K562 (cell line): ENCODE measurements at regions not wholly inside any gene's neighbourhood (a gene's known extent, or its start where the extent isn't known, plus 50 kb on each side); places are given as distances from the start of the nearest gene placed in this dataset.

ENCODE experiments used
- BCOR ChIP-seq: fragments of 450-650 bp; IDR thresholded peaks from 2 replicates; pipeline ENCODE4 v1.6.1; 2016
- BHLHE40 ChIP-seq: IDR thresholded peaks from 2 replicates; pipeline ENCODE4 v1.6.1; 2011; ENCODE audit warnings: low read length, improper control_type of control experiment
- CREB1 ChIP-seq, 2 experiments: sonication (generic) in 1 of 2; formaldehyde crosslinking in 1 of 2; IDR thresholded peaks; 2 replicates each; pipeline versions ENCODE4 v1.6.1 to v1.8.0; 2012 to 2022; ENCODE audit warnings: inconsistent platforms in 1 of 2, mild to moderate bottlenecking in 1 of 2, missing genetic modification reagents in 1 of 2, moderate library complexity in 1 of 2
- CREM ChIP-seq: IDR thresholded peaks from 2 replicates; pipeline ENCODE4 v1.6.1; 2014; ENCODE audit warnings: antibody characterized with exemption, low read depth
- ELF1 ChIP-seq: fragments of 200-800 bp; sonication (Bioruptor generic); IDR thresholded peaks from 2 replicates; pipeline ENCODE4 v1.6.1; 2016; ENCODE audit warnings: missing genetic modification characterization, missing compliant biosample characterization
- HMG20A ChIP-seq: fragments of 450-650 bp; formaldehyde crosslinking; conservative IDR thresholded peaks from 2 replicates; pipeline ENCODE4 v1.4.0; 2020; ENCODE audit warnings: mild to moderate bottlenecking, mixed read lengths
- HNRNPL ChIP-seq: fragments of 200-400 bp; formaldehyde crosslinking; IDR thresholded peaks from 2 replicates; pipeline ENCODE4 v1.6.1; 2017; ENCODE audit warnings: low read depth, mild to moderate bottlenecking, low read length
- MYC ChIP-seq, 2 experiments: fragments of 250-450 bp in 1 of 2; sonication (Bioruptor Pico) in 1 of 2; IDR thresholded peaks; 2 replicates each; pipeline versions ENCODE4 v1.5.1 to v1.6.1; 2012 to 2021; ENCODE audit warnings: low read depth in 2 of 2, borderline replicate concordance in 1 of 2, improper control_type of control experiment in 1 of 2, low read length in 1 of 2, mild to moderate bottlenecking in 1 of 2, moderate library complexity in 1 of 2
- PURB ChIP-seq: sonication (generic); formaldehyde crosslinking; IDR thresholded peaks from 2 replicates; pipeline ENCODE4 v1.9.0; 2021; ENCODE audit warnings: low read depth, mild to moderate bottlenecking, missing genetic modification reagents
- PYGO2 ChIP-seq: fragments of 450-650 bp; IDR thresholded peaks from 2 replicates; pipeline ENCODE4 v1.6.1; 2016; ENCODE audit warnings: mild to moderate bottlenecking, missing genetic modification characterization, moderate library complexity, missing compliant biosample characterization
- RAD51 ChIP-seq: fragments of 450-650 bp; IDR thresholded peaks from 2 replicates; pipeline ENCODE4 v1.7.1; 2016; ENCODE audit warnings: low read depth, mild to moderate bottlenecking, borderline replicate concordance
- SAP30 ChIP-seq: fragments of 200-600 bp; sonication (generic); IDR thresholded peaks from 2 replicates; pipeline ENCODE4 v1.6.1; 2012; ENCODE audit warnings: borderline replicate concordance, low read depth, mild to moderate bottlenecking, moderate library complexity, low read length, control low read depth, inconsistent platforms; ENCODE audit not compliant: insufficient read depth, poor library complexity, severe bottlenecking
- SETDB1 ChIP-seq: IDR thresholded peaks from one replicate; pipeline ENCODE4 v1.6.1; 2012; ENCODE audit warnings: low read length, control low read depth, inconsistent platforms
- SIX5 ChIP-seq, 2 experiments: IDR thresholded peaks; 2 replicates each; pipeline ENCODE4 v1.6.1; 2011; ENCODE audit warnings: low read length in 2 of 2, borderline replicate concordance in 1 of 2, low read depth in 1 of 2, mild to moderate bottlenecking in 1 of 2, moderate library complexity in 1 of 2; ENCODE audit not compliant: insufficient read depth in 1 of 2
- TBP ChIP-seq: optimal IDR thresholded peaks from 2 replicates; pipeline ENCODE3; 2011; ENCODE audit warnings: low read depth, low read length, improper control_type of control experiment
- ZNF124 ChIP-seq: sonication (generic); formaldehyde crosslinking; IDR thresholded peaks from 2 replicates; pipeline ENCODE4 v1.8.1; 2022; ENCODE audit warnings: missing genetic modification reagents
- ZNF311 ChIP-seq: fragments of 250-450 bp; sonication (Bioruptor Pico); IDR thresholded peaks from 2 replicates; pipeline ENCODE4 v1.4.0; 2020; ENCODE audit warnings: mild to moderate bottlenecking, moderate library complexity
- ZNF589 ChIP-seq: fragments of 200-800 bp; sonication (Bioruptor generic); IDR thresholded peaks from 2 replicates; pipeline ENCODE4 v1.6.1; 2016; ENCODE audit warnings: low read depth, missing genetic modification characterization, missing compliant biosample characterization
- TF ChIP-seq, protein P1 (sequence below), 2 experiments: fragments of 450-650 bp; IDR thresholded peaks; 2 replicates each; pipeline ENCODE4 v1.6.1; 2016
- TF ChIP-seq, protein P2 (sequence below): fragments of 450-650 bp; IDR thresholded peaks from 2 replicates; pipeline ENCODE4 v1.7.0; 2016; ENCODE audit warnings: borderline replicate concordance
- TF ChIP-seq, protein P3 (sequence below): fragments of 250-450 bp; sonication (Bioruptor Pico); IDR thresholded peaks from 2 replicates; pipeline ENCODE4 v1.4.0; 2020; ENCODE audit warnings: mild to moderate bottlenecking, moderate library complexity, borderline replicate concordance
- TF ChIP-seq, protein P4 (sequence below), 2 experiments: fragments of 450-650 bp in 1 of 2; sonication (generic) in 1 of 2; formaldehyde crosslinking in 1 of 2; IDR thresholded peaks in 1 of 2; conservative IDR thresholded peaks in 1 of 2; 2 replicates each; pipeline versions ENCODE4 v1.6.1 to v1.8.1; 2016 to 2023; ENCODE audit warnings: mild to moderate bottlenecking in 2 of 2, moderate library complexity in 2 of 2, inconsistent platforms in 1 of 2, missing genetic modification reagents in 1 of 2

DNA sequence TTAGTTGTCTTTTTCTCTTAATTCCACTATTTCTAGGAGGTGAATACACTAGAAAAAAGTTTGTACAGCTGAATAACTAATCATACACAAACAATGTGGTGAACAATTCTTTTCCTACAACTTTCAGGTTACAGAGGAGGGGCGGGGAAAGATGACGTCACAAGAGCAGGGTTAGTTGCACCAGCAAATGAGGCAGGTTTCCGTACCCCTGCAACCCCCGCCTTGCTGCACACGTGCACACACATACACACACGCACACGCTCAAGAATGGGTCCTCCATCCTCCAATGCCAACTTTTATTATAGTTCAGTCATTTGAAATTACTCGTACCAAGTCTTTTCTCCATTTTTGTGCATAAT, 122.8 kb downstream of the ARL4C start (continued):
- TF ChIP-seq, protein P1, sequence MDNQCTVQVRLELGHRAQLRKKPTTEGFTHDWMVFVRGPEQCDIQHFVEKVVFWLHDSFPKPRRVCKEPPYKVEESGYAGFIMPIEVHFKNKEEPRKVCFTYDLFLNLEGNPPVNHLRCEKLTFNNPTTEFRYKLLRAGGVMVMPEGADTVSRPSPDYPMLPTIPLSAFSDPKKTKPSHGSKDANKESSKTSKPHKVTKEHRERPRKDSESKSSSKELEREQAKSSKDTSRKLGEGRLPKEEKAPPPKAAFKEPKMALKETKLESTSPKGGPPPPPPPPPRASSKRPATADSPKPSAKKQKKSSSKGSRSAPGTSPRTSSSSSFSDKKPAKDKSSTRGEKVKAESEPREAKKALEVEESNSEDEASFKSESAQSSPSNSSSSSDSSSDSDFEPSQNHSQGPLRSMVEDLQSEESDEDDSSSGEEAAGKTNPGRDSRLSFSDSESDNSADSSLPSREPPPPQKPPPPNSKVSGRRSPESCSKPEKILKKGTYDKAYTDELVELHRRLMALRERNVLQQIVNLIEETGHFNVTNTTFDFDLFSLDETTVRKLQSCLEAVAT (IDR thresholded peaks at IDR 0.05), result no peak
- TF ChIP-seq, protein P2, sequence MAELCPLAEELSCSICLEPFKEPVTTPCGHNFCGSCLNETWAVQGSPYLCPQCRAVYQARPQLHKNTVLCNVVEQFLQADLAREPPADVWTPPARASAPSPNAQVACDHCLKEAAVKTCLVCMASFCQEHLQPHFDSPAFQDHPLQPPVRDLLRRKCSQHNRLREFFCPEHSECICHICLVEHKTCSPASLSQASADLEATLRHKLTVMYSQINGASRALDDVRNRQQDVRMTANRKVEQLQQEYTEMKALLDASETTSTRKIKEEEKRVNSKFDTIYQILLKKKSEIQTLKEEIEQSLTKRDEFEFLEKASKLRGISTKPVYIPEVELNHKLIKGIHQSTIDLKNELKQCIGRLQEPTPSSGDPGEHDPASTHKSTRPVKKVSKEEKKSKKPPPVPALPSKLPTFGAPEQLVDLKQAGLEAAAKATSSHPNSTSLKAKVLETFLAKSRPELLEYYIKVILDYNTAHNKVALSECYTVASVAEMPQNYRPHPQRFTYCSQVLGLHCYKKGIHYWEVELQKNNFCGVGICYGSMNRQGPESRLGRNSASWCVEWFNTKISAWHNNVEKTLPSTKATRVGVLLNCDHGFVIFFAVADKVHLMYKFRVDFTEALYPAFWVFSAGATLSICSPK, result no peak
- TF ChIP-seq CREM (peak; percentile 76), SAP30 (no peak), BHLHE40 (peak; percentile 14; the same call in 1 of the 2 replicates), PURB (CRISPR knock-in tag) (no peak), SETDB1 (no peak), ZNF311 (CRISPR knock-in tag) (no peak), TBP (no peak), PYGO2 (no peak), ELF1 (tag) (no peak), ZNF589 (CRISPR knock-in tag) (no peak), HNRNPL (no peak), SIX5 (IDR thresholded peaks at IDR 0.05; ENCODE audit: borderline replicate concordance in 1 of 2, insufficient read depth in 1 of 2, low read depth in 1 of 2, low read length in 2 of 2) (no peak), RAD51 (no peak), MYC (IDR thresholded peaks at IDR 0.05; ENCODE audit: low read depth, low read length) (0 out of 2 replicates have a peak, but pooled peaks have one; percentile 15), MYC (CRISPR knock-in tag; IDR thresholded peaks at IDR 0.05; ENCODE audit: borderline replicate concordance, low read depth) (no peak), BCOR (no peak), ZNF124 (no peak), HMG20A (CRISPR knock-in tag) (no peak), CREB1 (IDR thresholded peaks at IDR 0.05) (no peak), CREB1 (CRISPR knock-in tag; IDR thresholded peaks at IDR 0.05) (no peak)
- TF ChIP-seq, protein P3, sequence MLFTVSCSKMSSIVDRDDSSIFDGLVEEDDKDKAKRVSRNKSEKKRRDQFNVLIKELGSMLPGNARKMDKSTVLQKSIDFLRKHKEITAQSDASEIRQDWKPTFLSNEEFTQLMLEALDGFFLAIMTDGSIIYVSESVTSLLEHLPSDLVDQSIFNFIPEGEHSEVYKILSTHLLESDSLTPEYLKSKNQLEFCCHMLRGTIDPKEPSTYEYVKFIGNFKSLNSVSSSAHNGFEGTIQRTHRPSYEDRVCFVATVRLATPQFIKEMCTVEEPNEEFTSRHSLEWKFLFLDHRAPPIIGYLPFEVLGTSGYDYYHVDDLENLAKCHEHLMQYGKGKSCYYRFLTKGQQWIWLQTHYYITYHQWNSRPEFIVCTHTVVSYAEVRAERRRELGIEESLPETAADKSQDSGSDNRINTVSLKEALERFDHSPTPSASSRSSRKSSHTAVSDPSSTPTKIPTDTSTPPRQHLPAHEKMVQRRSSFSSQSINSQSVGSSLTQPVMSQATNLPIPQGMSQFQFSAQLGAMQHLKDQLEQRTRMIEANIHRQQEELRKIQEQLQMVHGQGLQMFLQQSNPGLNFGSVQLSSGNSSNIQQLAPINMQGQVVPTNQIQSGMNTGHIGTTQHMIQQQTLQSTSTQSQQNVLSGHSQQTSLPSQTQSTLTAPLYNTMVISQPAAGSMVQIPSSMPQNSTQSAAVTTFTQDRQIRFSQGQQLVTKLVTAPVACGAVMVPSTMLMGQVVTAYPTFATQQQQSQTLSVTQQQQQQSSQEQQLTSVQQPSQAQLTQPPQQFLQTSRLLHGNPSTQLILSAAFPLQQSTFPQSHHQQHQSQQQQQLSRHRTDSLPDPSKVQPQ (CRISPR knock-in tag), result no peak
- TF ChIP-seq, protein P4, sequence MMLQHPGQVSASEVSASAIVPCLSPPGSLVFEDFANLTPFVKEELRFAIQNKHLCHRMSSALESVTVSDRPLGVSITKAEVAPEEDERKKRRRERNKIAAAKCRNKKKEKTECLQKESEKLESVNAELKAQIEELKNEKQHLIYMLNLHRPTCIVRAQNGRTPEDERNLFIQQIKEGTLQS (IDR thresholded peaks at IDR 0.05), result peak; percentile 64
- TF ChIP-seq, protein P4 (CRISPR knock-in tag; conservative IDR thresholded peaks at IDR 0.05), result no peak
